ENCODE measurements at regions not wholly inside any gene's neighbourhood (a gene's known extent, or its start where the extent isn't known, plus 50 kb on each side); places are given as distances from the start of the nearest gene placed in this dataset.
"Not testable (repeated sequence)": the region's sequence is repeated elsewhere in the genome, so short reads cannot be mapped to it uniquely, and the experiment has no call there.

GRCh38 chr5:174648618-174649017, 75.8 kb upstream of the MSX2 start:
- not testable (repeated sequence) for DNase-seq (ENCODE audit: extremely low read depth, low read depth)

GRCh38 chr5:174649391-174649790, 75.0 kb upstream of the MSX2 start:
- DNase-seq (ENCODE audit: extremely low read depth, low read depth) = no peak

- DNase-seq (ENCODE audit: extremely low read depth, low read depth) = no peak
These were observed 69.9 kb upstream of the MSX2 start for GRCh38 chr5:174654442-174654841.

- no peak for DNase-seq (ENCODE audit: extremely low read depth, low read depth)
These were observed 69.0 kb upstream of the MSX2 start for GRCh38 chr5:174655351-174655750.

GRCh38 chr5:174664180-174664850, 60.1 kb upstream of the MSX2 start:
- no peak for DNase-seq (ENCODE audit: extremely low read depth, low read depth)

GRCh38 chr5:174665347-174665746, 59.0 kb upstream of the MSX2 start:
- no peak for DNase-seq (ENCODE audit: extremely low read depth, low read depth)

- DNase-seq (ENCODE audit: extremely low read depth, low read depth) = no peak
These were observed 56.9 kb upstream of the MSX2 start for GRCh38 chr5:174667526-174667925.

- DNase-seq (ENCODE audit: extremely low read depth, low read depth) = no peak
These were observed 56.0 kb upstream of the MSX2 start for GRCh38 chr5:174668349-174668748.

Small RNA genes lying in the stretch of these regions (small RNA-seq; reads per million reads assigned to genes)
- gene HIGD1AP3 (0 reads per million in 2 experiments), gene SUMO2P6 (0 reads per million in 2 experiments)
